Heart right ventricle (tissue), 16 donors: ENCODE measurements at regions not wholly inside any gene's neighbourhood (a gene's known extent, or its start where the extent isn't known, plus 50 kb on each side); places are given as distances from the start of the nearest gene placed in this dataset.
A peak's percentile ranks its signal among the peaks of the same experiment; 100 is the strongest.

ENCODE experiments used
- ATAC-seq, 8 donors: fragments of 200-7000 bp; cut with Tn5 transposase; one replicate each; pipeline ENCODE4 v1.9.1; 2020; ENCODE audit warnings: mild to moderate bottlenecking in 8 of 8, moderate library complexity in 8 of 8, moderate number of reproducible peaks in 1 of 8
- DNase-seq, 2 donors: peaks; one replicate each; pipeline ENCODE4 v3.0.0-alpha.2; 2020
- H3K27ac ChIP-seq, 10 donors: fragments of 200-600 bp; sonication (generic) in 2 of 10; one replicate each; pipeline versions ENCODE4 v1.5.0 to v1.8.0; 2020 to 2022; ENCODE audit warnings: mild to moderate bottlenecking in 3 of 10
- H3K27me3 ChIP-seq, 7 donors: fragments of 200-600 bp; one replicate each; pipeline ENCODE4 v1.8.0; 2021 to 2022; ENCODE audit warnings: mild to moderate bottlenecking in 2 of 7
- H3K36me3 ChIP-seq, 9 donors: fragments of 200-600 bp; sonication (generic) in 1 of 9; one replicate each; pipeline versions ENCODE4 v1.5.0 to v1.8.0; 2020 to 2022; ENCODE audit warnings: mild to moderate bottlenecking in 2 of 9
- H3K4me1 ChIP-seq, 9 donors: fragments of 200-600 bp; sonication (generic) in 1 of 9; one replicate each; pipeline versions ENCODE4 v1.5.0 to v1.8.0; 2020 to 2022; ENCODE audit warnings: mild to moderate bottlenecking in 4 of 9
- H3K4me3 ChIP-seq, 10 donors: fragments of 200-600 bp; sonication (generic) in 2 of 10; one replicate each; pipeline versions ENCODE4 v1.5.0 to v1.8.0; 2020 to 2022; ENCODE audit warnings: mild to moderate bottlenecking in 7 of 10, moderate library complexity in 2 of 10
- H3K9me3 ChIP-seq, 11 donors: fragments of 200-600 bp in 10 of 11; sonication (generic) in 2 of 11; one replicate each; pipeline versions ENCODE4 v1.5.0 to v1.8.0; 2013 to 2022; ENCODE audit warnings: mild to moderate bottlenecking in 2 of 11, control low read depth in 1 of 11, moderate library complexity in 1 of 11
- CTCF ChIP-seq, 9 donors: fragments of 200-600 bp; sonication (generic) in 2 of 9; IDR thresholded peaks; one replicate each; pipeline versions ENCODE4 v1.5.0 to v1.8.0; 2021 to 2022; ENCODE audit warnings: antibody characterized with exemption in 9 of 9, mild to moderate bottlenecking in 5 of 9, moderate library complexity in 1 of 9
- WGBS, 2 donors: extraction: QIAGEN DNeasy Blood & Tissue Kit; methylation state at CpG; one replicate each; pipeline ENCODE4 v1.1.7; 2013; ENCODE audit warnings: inconsistent platforms in 1 of 2; 5-methylcytosine and 5-hydroxymethylcytosine counted together
- intact Hi-C, 10 donors: fragments of 100-400 bp; cut with DNase I; formaldehyde crosslinking; loops; one replicate each; pipeline versions ENCODE4 v1.11.1 to v1.14.2; 2022
- donor health status: Arrhythmogenic right ventricular cardiomyopathy.
- donor health status: ischemic (EF 13 %, LVEDD 7.1; RV severe dilation, severe dysfunction).
- donor health status: healthy with polysubstance abuse.
- donor health status: DM: no; HTN: yes; CAD: no.
- donor health status: DM: no; HTN: no; CAD: no.
- donor health status: ischemic (EF 25% LVEDD 6.9; RV normal size, moderate dysfunction).
- donor health status: ischemic (EF 25% LVEDD 5.7; RV mildly dilated, moderate dysfunction).
- donor health status: healthy.
- donor health status: DM: yes; HTN: yes; CAD: no.
- donor health status: Ischemic cardiomyopathy.
- donor health status: ischemic (EF 35%, LVEDD 5.7; RV mildly dilated, moderate dysfunction).
- donor health status: nonischemic (EF 11% LVEDD 7.7; RV severe dilation, severe dysfunction).
- donor health status: DM: yes; HTN: yes; CAD: no.
- donor health status: PGD.
- donor health status: ischemic (EF 29% LVEDD 5.4; RV normal size, mild dysfunction).
- donor health status: nonischemic (EF 23%, LVEDD 6.1; RV moderate dilation, normal function).

GRCh38 chr17:20920095-20920814 lies 122.6 kb downstream of the USP22 start:
- Histone ChIP-seq H3K27me3 (no peaks in the 10 kb centered on the region), H3K36me3 (no peaks in the 10 kb centered on the region), H3K27ac (peak overlapping the region in 7 of 10 donors; percentile 42 to 83 (median 68)), H3K4me3 (no peak overlapping the region), H3K4me1 (peaks cover 0 to 33% (median 0%) of the 10 kb centered on the region in 9 donors), H3K9me3 (no peaks in the 10 kb centered on the region)
- ATAC-seq (peak in 2 of 8 donors; percentile 33 to 35), DNase-seq (no peak)
- intact Hi-C loops = no loop called here
- TF ChIP-seq CTCF (IDR thresholded peaks at IDR 0.05) = no peak
- 47 to 52% methylated on average over 3 of the region's 3 CpGs for WGBS, 2 donors

DNA sequence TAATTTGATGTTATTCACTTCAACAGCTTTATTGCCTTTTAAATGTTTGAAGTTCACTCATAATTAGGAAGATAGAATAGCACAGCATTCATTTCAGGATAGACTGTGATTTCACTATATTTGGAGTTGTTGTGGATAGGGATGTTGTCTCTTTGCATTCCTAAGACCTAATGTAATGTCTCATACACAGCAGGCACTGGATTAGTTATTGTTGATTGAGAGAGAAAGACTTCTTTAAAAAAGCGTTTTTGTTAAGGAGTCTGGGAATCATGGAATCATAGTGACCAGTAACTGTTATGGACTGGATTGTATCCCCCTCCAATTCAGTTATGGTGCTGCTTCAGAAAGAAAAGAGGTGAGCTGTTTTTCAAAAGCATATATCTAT lies 122.0 kb downstream of the USP22 start:
- DNase-seq (no peak), ATAC-seq (peak in 5 of 8 donors; percentile 41 to 72 (median 54))
- Histone ChIP-seq H3K9me3 (no peaks in the 10 kb centered on the region), H3K4me1 (peaks cover 0 to 33% (median 0%) of the 10 kb centered on the region in 9 donors), H3K36me3 (no peaks in the 10 kb centered on the region), H3K27ac (peak overlapping the region in 7 of 10 donors; percentile 42 to 83 (median 68)), H3K27me3 (no peaks in the 10 kb centered on the region), H3K4me3 (peak overlapping the region in 1 of 10 donors; percentile 18)
- intact Hi-C loops = no loop called here
- no peak for TF ChIP-seq CTCF (IDR thresholded peaks at IDR 0.05)
- WGBS, 2 donors = 46 to 57% methylated on average over 1 of the region's 1 CpG

DNA sequence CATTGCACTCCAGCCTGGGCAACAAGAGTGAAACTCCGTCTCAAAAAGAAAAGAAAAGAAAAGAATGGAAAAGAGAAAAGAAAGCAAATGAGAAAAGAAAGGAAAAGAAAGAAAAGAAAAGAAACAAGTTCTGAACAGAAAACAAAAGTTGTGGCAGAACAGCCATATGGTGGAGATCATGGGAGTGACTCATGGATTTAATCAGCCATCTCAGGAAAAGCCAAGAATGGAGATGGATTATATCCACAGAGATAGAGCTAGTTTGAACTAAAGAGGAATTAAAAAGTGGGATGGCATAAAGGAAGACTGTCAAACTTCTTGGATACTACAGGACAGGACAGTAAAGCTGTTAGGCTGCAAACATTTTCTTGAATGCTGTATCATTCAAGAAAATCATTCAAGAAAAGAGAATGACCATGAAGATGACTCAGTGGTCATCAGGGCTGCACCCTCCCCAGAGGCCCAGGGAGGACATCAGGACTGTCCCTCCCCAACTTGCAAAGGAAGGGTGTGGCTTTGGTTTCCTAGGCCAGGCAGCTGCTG lies 120.6 kb downstream of the USP22 start:
- WGBS, 2 donors = 73 to 88% methylated on average over 1 of the region's 1 CpG
- no peak for TF ChIP-seq CTCF (IDR thresholded peaks at IDR 0.05)
- DNase-seq (peak; percentile 18 to 39), ATAC-seq (peak in 6 of 8 donors; percentile 70 to 88 (median 78))
- H3K4me1 ChIP-seq = peaks cover 0 to 33% (median 0%) of the 10 kb centered on the region in 9 donors
- H3K9me3 ChIP-seq = no peaks in the 10 kb centered on the region
- H3K36me3 ChIP-seq = no peaks in the 10 kb centered on the region
- H3K4me3 ChIP-seq = peak overlapping the region in 2 of 10 donors; percentile 1 to 18
- peak overlapping the region; percentile 15 to 83 (median 58) for H3K27ac ChIP-seq
- intact Hi-C loops = no loop called here
- H3K27me3 ChIP-seq = no peaks in the 10 kb centered on the region

GRCh38 chr17:20924306-20924705 lies 118.5 kb downstream of the USP22 start:
- no peak for DNase-seq
- 57 to 59% methylated on average over 5 of the region's 5 CpGs for WGBS, 2 donors
- no peaks in the 10 kb centered on the region for H3K27me3 ChIP-seq
- intact Hi-C loops = no loop called here
- H3K9me3 ChIP-seq = no peaks in the 10 kb centered on the region
- peak overlapping the region in 1 of 10 donors; percentile 13 for H3K4me3 ChIP-seq
- peak overlapping the region in 6 of 10 donors; percentile 13 to 83 (median 34) for H3K27ac ChIP-seq
- no peak for ATAC-seq
- H3K4me1 ChIP-seq = peaks cover 0 to 33% (median 0%) of the 10 kb centered on the region in 9 donors
- H3K36me3 ChIP-seq = no peaks in the 10 kb centered on the region
- no peak for TF ChIP-seq CTCF (IDR thresholded peaks at IDR 0.05)
